ENCODE measurements at regions not wholly inside any gene's neighbourhood (a gene's known extent, or its start where the extent isn't known, plus 50 kb on each side); places are given as distances from the start of the nearest gene placed in this dataset.

DNA sequence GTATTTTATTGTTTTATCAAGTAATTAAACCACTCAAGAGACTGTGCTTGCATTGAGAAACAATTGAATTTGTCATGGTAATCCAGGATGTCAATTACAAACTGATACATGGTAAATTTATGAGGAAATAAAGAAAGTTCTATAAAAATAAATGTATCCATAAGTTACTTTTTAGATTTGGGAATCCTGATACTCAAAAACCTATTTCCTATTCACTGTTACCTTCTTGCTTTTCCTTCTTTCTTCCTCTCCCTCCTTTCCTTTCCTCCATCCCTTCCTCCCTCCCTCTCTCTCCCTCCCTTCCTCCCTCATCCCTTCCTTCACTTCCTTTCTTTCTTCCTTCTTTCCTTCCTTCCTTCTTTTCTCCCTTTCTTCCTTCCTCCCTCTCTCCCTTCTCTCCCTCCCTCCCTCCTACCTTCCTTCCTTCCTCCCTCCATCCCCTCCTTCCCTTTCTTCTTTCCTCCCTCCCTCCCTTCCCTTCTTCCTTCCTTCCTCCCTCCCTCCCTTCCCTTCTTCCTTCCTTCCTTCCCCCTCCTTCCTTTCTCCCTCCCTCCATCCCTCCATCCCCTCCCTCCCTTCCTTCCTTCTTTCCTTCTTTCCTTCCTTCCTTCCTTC is 1299.1 kb upstream of the ZEB2 start:
- TF ChIP-seq CTCF (conservative IDR thresholded peaks at IDR 0.05; ENCODE audit: low read depth, low read length), result no peak
- no peak overlapping the region for H3K4me3 ChIP-seq (ENCODE audit: low read depth, low read length)
- no peak for DNase-seq (ENCODE audit: low read depth)

- no peak for DNase-seq (ENCODE audit: low read depth)
- no peak overlapping the region for H3K4me3 ChIP-seq (ENCODE audit: low read depth, low read length)
- TF ChIP-seq CTCF (conservative IDR thresholded peaks at IDR 0.05; ENCODE audit: low read depth, low read length), result no peak
Measured at GRCh38 chr2:145815933-145816332, 1296.0 kb upstream of the ZEB2 start.

GRCh38 chr2:145813481-145813880 is 1293.6 kb upstream of the ZEB2 start:
- no peak for TF ChIP-seq CTCF (conservative IDR thresholded peaks at IDR 0.05; ENCODE audit: low read depth, low read length)
- no peak overlapping the region for H3K4me3 ChIP-seq (ENCODE audit: low read depth, low read length)
- no peak for DNase-seq (ENCODE audit: low read depth)

DNA sequence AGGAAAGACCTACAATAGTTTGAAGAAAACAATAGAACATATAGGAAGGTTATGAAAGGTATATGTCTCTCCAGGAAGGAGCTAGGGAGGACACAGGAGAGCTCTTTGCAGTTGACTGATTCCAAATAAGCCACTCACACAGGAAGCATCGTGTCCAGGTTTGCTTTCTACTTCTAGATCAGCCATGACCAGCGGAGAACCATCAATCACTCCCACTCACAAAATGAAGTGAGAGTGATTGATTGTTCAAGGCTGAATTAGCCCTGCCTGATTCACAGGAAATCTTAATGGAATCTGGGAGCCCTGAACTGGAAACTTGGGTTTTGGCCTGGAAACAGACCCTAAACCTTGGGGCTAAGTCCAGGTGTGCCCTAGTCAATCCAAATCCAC is 1292.2 kb upstream of the ZEB2 start:
- DNase-seq (ENCODE audit: low read depth), result peak; percentile 15
- TF ChIP-seq CTCF (conservative IDR thresholded peaks at IDR 0.05; ENCODE audit: low read depth, low read length), result no peak
- H3K4me3 ChIP-seq (ENCODE audit: low read depth, low read length), result no peak overlapping the region

- H3K4me3 ChIP-seq (ENCODE audit: low read depth, low read length), result no peak overlapping the region
- no peak for TF ChIP-seq CTCF (conservative IDR thresholded peaks at IDR 0.05; ENCODE audit: low read depth, low read length)
- DNase-seq (ENCODE audit: low read depth), result no peak
Measured at GRCh38 chr2:145811276-145812164, 1291.6 kb upstream of the ZEB2 start.

DNA sequence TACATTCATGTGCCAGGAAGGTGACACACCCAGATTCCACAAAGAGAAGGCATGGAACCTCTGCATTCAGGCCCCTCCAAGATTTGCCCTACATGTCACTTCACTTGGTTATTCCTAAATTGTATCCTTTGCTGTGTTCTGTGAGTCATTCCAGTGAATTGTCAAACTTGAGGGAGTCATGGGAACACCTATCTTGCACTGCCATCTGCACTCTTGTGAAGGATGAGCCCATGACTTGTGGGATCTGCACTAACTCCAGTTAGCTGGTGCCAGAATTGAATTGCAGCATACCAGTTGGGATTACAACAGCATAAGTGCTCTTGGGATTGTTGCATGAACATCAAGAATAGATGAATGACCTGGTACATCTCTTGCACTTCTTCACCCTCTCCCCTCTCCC is 1288.0 kb upstream of the ZEB2 start:
- TF ChIP-seq CTCF (conservative IDR thresholded peaks at IDR 0.05; ENCODE audit: low read depth, low read length), result no peak
- H3K4me3 ChIP-seq (ENCODE audit: low read depth, low read length), result no peak overlapping the region
- no peak for DNase-seq (ENCODE audit: low read depth)
